Femur (tissue), 1 donor: ENCODE measurements at regions not wholly inside any gene's neighbourhood (a gene's known extent, or its start where the extent isn't known, plus 50 kb on each side); places are given as distances from the start of the nearest gene placed in this dataset.
"Not testable (repeated sequence)": the region's sequence is repeated elsewhere in the genome, so short reads cannot be mapped to it uniquely, and the experiment has no call there.

Source experiments
- DNase-seq: peaks from one replicate; pipeline ENCODE4 v3.0.0-alpha.2; 2017

DNA sequence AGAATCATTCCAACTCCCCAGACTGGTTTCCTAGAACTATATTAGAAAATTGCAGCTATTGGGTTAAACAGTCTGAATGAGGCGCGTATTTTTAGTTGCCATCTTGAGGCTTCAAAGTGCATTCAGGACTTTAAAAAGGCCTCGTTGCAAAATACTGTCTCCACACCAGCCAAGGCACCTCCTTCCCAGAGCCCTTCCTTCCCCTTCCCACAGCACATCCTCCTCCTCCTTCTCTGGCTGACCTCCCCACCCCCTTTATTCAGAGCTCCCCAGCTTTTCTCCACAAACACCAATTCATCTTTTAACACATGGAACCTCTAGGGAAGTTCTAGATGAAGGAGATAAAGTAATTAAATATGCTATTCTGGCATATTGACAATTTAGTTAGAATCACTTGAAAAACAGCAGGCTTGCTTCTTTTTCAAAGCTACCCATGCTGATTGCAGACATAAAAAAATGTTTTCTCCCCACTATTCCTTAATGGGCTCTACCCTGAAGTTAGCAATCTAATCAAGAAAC is 90.3 kb downstream of the RTP5 start:
- no peak for DNase-seq

DNA sequence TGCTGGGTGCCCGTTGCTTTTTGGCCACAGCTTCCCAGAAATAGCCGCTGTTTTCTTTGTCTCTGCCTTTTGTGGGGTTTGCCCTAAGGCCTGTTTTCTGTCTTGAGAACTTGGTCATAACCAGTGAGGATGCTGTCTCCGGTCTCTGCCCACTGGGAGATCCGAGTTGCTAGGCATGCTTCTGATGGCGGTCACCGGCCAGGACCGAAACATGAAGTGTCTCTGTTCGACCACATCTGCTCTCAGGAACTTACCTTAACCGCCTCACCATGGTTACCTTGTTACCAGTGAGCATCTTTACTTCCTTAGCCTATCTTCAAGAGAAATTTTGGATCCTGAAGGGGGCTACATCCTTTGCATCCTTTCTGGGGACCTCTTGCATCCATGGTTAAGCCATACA is 91.9 kb downstream of the RTP5 start:
- no peak for DNase-seq

DNA sequence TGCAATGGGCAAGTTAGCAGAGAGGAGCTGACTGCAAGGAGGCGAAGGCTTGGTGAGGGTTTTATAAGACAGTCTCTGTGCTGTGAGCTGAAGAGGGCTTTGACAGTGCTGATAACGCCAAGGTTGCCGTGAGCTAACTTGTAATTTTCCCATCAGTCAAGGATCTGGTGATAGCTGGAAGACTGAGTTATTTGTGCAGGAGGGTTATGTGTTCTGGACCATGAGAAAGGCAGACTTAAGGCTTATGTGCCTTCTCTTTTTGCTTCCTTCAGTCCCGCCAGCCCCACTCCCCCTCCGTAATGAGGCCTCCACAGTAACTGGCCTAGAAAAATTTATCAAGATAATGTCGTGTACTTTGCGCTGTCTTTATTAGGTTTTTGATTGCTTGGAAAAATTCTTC is 94.6 kb downstream of the RTP5 start:
- no peak for DNase-seq

DNA sequence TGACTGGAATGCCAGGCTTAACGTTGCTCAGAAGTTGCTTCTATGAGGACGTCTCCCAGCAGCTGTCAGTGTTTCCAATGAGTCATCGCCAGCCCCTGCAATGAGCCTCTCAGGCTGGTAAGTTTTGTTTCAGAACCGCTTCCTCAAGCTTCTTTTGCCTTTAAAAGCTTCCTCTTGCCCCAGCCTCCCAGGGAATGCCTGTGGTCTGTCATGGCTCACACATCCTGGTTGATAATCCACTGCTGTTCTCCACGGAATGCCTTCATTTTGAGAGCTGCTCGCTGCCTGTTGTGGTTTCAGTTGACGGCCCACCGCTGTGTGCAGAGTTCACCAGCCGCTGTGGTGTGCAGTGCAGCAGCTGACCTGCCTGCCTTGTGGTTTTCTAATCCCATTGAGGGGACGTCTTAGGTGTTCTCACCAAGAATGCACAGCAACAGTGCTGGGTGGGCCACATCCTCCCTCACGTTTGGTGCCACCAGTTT is 96.4 kb downstream of the RTP5 start:
- peak; percentile 85 for DNase-seq

DNA sequence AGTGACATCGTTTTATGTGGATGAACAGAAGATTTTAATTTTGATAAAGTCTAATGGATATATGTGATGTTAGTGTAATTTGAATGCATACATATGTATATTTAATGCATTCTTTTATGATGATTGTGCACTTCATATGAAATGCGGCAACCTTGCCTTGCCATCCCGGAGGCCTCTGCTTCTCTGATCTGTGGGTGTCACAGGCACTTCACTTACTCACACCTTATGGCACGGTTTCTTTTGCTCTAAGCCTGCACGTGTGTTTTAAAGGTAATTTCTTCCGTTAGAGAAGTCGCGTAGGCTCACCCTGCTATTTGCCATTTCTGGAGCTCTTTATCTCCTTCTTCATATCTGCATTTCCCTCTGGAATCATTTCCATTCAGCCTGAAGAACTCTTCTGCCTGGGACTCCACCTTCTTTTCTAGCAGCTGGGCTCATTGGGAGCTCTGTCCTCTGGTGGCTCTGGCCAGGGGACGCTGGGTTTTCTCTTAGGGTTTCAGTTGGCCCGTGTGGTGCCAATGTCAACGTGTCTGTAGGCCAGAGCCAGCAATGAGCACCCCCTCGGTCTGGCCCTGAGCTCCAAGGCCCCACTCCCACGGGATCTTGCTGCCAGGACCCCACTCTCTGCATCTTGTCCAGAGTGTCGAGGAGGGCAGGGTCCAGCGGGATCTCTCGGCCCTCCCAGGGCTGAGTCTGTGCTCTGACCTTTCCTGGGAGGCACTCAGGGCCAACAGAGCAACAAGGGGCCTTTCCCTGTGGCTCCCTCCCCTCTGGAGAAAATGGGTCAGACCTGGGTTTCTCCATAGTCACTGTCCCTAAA is 97.3 kb downstream of the RTP5 start:
- no peak for DNase-seq

DNA sequence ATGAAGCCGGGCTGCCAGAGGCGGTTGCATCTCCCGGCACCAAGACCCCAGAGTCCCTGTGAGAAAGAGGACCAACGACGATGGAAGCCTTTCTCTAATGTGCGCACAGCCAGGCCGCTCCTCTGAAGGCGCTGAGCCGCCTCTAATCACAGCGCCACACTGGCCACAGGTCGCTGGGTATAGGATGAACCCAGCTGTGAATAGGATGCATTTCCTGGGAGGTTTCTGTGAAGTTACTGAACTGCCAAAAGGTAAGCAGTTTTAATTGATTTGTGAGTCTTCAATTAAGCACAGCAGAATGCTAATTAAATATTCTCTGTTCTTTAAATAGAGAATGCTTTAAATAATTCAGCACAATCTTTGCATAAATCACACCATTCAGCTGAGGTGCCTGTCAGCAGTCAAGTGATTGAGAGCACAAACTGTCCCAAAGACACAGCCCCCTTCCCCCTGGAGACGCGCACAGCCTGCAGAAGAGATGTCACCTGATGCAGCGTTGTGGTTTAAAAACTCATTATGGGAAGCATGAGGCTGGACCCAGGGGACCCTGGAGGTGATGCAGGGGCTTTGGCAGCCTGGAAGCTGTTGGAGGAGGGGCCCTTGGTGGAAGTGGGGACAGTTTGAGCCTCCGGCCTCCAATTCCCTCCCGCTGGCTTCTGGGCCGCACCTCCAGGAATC is 98.1 kb downstream of the RTP5 start:
- DNase-seq: no peak

DNA sequence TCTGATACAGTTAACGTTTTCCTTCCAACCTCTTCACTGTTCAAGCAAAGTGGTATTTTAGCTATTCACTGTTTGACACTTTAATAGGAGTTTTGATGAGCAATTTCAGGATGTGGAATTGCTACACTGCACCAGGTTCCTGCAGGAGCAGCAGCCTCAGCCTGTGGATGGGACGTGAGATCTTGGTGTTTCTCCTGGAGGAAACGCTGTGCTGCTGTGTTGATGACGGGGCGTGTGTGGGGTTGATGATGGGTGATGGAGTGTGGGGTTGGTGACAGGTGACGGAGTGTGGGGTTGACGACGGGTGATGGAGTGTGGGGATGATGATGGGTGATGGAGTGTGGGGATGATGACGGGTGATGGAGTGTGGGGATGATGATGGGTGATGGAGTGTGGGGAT is 98.9 kb downstream of the RTP5 start:
- no peak for DNase-seq

DNA sequence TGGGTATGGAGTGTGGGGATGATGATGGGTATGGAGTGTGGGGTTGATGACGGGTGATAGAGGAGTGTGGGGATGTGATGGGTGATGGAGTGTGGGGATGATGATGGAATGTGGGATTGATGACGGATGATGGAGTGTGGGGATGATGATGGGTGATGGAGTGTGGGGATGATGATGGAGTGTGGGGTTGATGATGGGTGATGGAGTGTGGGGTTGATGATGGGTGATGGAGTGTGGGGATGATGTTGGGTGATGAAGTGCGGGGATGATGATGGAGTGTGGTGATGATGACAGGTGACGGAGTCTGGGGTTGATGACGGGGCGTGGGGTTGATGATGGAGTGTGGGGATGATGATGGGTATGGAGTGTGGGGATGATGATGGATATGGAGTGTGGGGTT is 99.7 kb downstream of the RTP5 start:
- not testable (repeated sequence) for DNase-seq

DNA sequence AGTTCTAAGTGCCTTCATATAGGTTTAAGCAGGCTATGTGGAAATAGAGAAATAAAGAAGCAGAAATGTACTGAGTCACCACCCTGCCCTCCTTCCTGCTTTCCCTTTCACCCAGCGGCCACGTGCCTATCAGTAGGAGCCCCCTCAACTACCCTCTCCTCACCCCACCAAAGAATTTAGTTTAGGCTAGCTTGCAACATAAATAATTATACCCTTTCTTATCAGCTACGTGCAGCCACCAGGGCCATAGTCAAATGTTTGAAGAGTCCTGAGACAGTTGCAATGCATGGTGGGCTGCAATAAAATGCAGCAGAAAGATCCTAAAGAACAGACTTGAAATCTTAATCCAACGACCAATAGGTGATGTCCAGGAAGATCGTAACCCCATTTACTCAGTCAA is 101.2 kb downstream of the RTP5 start:
- DNase-seq: no peak

DNA sequence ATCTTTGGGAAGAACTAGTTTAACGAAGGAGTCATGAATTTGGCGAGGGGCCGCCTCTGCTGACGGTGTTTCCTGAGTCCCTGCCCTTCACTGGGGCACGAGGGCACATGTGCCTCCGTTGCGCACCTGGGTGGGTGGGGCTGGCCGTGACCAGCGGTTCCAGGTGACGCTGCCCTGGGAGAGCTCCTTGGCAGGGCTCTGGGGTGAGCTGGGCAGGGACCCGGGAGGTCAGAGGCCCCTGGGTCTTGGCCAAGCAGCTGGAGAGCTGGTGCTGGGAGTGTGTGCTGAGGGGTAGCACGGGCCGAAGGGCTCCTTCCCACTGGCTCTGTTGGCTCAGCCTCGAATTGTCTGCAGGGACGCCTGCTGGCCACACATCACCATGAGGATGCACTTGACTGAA is 104.6 kb downstream of the RTP5 start:
- no peak for DNase-seq

DNA sequence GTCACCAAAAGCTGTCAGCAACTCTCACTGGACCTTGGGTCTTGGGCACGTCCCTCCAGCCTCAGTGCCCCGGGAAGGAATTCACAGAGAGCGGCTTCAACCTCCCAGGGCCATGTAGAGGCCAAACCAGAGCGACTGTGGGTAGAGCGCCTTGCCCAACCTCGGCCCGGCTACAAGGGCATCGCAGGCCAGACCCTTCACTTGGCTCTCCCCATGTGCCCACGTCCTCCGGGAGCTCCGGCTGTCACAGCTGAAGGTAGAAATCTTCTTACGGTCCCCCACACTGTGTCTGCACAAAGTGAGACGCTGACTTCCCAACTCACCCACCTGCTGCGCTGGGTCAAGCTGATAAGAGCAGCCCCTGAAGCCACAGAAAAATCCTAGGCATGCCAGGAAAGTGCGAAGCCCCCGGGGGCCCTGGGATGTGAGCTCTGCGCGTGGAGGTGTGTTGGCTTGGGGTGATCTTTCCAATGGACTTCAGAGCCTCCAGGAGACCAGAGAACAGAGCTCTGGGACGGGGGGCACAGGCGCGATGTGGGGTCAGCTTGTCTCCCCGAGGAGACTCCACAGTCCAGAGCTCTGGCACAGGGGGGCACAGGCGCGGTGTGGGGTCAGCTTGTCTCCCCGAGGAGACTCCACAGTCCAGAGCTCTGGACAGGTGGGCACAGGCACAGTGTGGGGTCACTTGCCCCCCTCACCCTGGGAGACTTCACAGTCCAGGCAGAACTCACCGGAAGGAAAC is 105.5 kb downstream of the RTP5 start:
- no peak for DNase-seq

DNA sequence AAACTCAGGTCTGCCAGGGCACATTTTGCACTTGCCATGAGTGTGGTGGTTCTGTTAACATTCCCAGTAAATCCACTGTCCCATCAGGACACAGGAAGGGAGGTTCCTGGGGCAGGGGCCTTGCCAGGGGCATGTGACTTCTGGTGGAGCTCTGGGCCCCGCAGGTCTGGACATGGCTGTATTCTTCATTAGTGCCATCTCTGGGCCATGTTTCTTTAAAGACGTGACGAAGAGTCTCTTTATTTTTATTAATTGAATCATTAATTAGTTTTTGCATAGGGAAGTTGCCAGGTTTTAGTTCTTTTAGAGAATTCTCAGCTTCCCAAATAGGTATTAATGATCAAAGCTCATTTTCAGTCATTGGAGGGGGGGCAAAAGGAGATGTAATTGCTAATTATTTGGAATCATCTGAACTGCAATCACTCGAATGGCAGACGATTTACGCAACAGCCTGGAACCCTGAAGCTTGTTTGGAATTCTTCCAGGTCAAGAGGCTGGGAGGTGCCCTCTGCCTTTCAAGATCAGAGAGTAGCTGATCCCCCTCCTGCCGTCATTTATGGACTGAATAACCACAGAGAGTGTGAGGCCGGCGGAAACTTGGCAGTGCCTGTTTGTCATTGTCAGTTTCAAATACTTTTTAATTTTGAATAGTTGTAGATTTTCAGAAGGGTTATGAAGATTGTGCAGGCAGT is 106.2 kb downstream of the RTP5 start:
- DNase-seq: no peak

DNA sequence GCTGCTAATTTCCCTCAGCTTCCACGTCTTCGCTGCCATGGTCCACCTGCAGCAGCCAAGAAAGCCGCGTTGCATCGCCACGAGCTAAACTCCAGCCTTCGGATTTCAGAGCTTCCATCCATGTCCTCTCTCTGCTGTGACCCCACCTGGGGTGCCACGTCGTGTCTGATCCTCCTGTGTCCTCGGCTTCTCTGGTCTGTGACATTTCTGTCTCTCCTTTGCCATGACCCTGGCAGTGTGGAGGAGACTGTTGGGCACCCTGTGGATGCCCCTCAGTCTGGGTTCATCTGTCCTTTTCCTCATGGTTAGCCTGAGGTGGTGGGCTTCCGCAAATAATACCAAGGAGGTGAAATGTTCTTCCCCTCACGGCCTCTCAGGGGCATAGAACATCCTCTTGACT is 106.8 kb downstream of the RTP5 start:
- no peak for DNase-seq

DNA sequence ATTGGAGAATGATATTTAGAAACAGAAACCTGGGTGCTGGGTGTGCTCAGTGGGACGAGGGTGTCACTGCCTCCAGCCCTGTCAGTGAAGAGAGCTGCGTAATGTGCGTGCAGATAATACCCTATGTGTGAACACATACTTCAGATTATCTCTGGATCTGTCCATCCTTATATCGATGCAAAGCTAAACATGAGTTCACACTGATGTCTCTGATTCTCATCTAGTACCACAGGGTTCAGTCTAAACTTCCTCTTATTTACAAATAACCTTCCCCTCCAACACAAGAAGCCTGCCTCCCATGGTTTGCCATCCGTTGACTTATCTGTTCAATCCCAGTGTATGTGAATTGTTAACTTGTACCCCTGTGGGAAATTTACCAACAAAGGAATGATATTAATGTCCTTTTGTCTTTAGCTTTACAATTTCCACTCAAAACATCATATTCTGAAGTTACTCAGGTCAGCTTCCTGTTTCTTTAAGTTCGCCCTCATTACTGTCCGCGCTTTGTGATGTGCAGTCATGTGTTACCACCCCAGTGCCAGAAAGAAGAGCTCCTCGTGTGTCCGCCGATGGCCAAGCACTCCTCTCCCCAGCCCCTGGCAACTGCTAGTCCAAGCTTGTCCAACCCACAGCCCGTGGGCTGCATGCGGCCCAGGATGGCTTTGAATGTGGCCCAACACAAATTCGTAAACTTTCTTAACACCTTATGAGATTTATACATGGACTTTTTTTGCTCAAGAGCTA is 108.2 kb downstream of the RTP5 start:
- DNase-seq: no peak

DNA sequence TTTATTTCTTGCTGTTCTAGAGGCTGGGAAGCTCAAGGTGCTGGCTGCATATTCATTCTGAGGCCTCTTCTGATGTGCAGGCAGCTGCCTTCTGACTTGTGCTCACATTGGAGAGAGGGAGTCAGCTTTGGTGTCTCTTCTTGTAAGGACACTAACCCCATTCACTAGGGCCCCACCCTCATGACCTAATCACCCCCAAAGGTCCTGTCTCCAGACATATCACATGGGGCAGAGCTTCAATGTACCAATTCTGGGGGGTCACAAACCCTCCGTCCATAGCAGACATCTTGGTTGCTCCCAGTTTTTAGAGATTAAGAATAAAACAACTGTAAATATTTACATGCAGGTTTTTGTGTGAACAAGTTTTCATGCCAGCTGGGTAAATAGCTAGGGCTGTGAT is 109.1 kb downstream of the RTP5 start:
- no peak for DNase-seq

DNA sequence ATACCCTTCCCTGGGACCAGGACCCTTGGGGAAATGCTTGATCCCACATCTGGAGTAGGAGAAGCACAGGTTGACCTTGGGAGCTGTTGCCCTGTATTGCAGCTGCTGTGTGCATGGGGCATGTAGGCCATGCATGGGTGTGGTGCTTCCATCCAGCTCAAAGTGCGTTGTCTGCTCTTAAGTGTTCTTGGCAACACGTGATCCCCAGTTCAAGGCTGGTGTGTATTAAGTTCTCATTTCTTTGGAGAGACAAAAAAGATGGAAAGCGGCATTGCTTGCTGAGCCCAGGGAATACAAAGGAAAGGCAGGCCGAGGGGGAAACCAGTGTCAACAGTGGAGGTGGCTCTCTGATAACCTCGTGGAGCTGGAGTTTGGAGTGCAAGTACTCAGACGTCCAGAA is 110.7 kb downstream of the RTP5 start:
- no peak for DNase-seq

DNA sequence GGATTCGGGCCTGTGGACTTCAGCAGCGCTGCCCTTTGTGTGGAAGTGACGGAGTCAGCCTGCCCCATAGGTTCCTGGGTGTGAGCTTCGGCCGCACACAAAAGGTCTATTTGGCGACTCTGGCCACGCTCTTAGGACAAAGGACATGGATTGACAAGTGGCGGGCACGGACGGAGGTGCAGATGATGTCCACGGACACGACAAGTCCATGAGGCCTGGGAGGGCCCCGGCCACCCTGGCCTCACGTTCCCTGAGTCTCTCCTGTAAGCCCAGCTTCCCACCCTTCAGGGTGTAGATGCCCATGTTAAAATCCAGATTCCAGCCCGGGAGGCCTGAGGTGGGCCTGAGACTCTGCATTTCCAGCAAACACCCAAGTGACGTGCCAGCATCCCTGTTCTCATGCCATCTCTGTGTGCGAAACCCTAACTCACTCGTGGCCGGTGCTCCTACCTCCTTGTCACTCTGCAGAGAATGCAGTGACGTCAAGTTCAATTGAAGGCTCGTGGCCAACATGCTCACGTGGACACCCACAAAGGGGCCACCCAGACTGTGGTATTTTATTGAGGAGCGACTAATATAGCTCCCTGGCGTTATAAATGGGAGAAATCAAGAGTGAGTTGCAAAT is 111.7 kb downstream of the RTP5 start:
- DNase-seq: no peak

DNA sequence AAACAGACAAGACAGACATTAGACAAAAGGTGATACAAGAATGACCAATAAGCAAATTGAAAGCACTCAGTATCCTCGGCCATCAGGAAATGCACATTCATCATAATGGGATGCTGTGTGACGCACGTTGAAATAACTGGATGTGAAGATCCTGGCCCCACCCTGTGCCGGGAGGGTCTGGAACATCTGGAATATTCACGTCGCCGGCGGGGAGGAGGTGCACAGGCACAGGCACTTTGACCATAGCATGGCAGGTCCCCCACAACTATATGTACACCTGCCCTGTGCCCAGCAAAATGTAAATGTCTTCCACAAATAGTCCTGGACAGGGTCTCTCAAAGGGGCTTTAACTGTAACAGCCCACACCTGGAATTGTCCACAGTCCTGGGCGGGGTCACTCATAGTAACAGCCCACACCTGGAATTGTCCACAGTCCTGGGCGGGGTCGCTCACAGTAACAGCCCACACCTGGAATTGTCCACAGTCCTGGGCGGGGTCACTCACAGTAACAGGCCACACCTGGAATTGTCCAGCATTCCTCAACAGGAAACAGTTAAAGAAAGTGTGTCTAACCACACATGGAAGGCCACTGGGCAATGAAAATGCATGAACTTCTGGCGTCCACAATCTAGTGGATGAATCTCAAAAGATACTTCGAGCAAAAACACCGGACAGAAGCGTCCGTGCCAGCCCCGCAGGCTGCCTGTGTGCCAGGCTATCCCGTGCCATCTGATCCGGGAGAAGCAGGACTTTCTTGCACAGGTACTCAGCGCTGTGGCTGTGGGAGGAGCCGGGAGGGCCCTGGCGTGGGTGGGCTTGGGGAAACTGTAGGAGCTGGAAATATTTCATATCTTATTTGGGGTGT is 113.4 kb downstream of the RTP5 start:
- DNase-seq: no peak

DNA sequence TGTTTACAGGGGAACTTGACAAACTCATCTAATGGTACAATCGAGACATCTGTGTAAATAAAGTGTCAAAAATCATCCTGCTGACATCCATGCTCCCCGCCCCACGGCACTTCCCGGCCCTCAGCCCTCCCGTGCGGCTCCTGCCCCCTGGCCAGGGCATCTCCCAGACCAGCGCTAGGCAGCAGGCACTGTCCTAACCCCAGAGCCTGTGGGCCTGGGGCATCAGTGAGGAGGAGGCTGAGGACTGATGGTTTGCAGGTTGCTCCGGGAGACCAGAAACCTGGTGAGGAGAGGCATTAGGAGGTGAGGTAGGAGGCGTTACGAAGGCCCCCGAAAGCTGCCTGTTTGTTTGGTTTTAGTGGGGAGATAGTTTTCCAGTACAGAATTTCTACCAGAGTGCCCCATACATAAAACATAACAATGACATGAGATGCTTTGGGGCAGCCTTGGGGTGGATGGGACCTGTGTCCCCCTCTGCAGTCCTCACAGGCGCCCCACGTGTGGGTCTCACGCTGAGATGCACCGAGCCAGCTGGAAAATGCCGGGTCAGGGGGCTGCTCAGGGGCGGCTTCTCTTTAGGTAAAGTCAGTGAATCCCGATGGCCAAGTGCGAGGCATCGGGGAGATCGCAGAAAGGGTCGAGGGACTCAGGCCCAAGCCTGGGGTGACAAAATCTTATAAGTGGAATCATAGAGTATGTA is 114.2 kb downstream of the RTP5 start:
- DNase-seq: no peak

DNA sequence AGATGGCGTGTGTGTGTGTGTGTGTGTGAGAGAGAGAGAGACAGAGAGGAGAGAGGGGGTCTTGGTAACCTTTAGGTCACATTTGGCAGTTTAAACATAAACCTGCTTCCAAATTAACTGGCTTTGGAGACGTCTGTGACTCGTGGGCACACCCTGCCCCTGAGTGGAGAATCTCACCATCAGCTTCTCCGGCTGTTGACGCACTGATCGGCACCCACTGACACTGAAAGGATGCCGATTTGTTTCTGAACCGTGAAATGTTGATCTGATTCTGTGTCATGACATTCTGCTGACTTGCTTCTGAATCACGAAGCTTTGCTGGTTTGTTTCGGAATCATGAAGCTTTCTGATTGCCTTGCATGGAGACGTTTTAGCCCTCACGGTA is 114.7 kb downstream of the RTP5 start:
- DNase-seq: no peak
